NB4 (cell line): ENCODE measurements at regions not wholly inside any gene's neighbourhood (a gene's known extent, or its start where the extent isn't known, plus 50 kb on each side); places are given as distances from the start of the nearest gene placed in this dataset.
"Not testable (repeated sequence)": the region's sequence is repeated elsewhere in the genome, so short reads cannot be mapped to it uniquely, and the experiment has no call there.

Source experiments
- POLR2A ChIP-seq: IDR thresholded peaks from 2 replicates; pipeline ENCODE4 v1.6.1; 2011; ENCODE audit warnings: mild to moderate bottlenecking; ENCODE audit not compliant: insufficient read length; ENCODE audit errors: extremely low read depth
- TF ChIP-seq, protein P1 (sequence below): IDR thresholded peaks from one replicate; pipeline ENCODE4 v1.5.1; 2012; ENCODE audit warnings: low read depth, low read length
- TF ChIP-seq, protein P2 (sequence below): IDR thresholded peaks from 2 replicates; pipeline ENCODE4 v1.6.1; 2011; ENCODE audit warnings: low read depth, low read length

- TF ChIP-seq, protein P1, sequence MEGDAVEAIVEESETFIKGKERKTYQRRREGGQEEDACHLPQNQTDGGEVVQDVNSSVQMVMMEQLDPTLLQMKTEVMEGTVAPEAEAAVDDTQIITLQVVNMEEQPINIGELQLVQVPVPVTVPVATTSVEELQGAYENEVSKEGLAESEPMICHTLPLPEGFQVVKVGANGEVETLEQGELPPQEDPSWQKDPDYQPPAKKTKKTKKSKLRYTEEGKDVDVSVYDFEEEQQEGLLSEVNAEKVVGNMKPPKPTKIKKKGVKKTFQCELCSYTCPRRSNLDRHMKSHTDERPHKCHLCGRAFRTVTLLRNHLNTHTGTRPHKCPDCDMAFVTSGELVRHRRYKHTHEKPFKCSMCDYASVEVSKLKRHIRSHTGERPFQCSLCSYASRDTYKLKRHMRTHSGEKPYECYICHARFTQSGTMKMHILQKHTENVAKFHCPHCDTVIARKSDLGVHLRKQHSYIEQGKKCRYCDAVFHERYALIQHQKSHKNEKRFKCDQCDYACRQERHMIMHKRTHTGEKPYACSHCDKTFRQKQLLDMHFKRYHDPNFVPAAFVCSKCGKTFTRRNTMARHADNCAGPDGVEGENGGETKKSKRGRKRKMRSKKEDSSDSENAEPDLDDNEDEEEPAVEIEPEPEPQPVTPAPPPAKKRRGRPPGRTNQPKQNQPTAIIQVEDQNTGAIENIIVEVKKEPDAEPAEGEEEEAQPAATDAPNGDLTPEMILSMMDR, result not testable (repeated sequence)
- not testable (repeated sequence) for TF ChIP-seq POLR2A
- TF ChIP-seq, protein P2, sequence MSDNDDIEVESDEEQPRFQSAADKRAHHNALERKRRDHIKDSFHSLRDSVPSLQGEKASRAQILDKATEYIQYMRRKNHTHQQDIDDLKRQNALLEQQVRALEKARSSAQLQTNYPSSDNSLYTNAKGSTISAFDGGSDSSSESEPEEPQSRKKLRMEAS, result not testable (repeated sequence)
Observed at GRCh38 chr11:49750447-49750846, 201.7 kb upstream of the OR4C13 start.
